ENCODE measurements at regions not wholly inside any gene's neighbourhood (a gene's known extent, or its start where the extent isn't known, plus 50 kb on each side); places are given as distances from the start of the nearest gene placed in this dataset.

- Mint-ChIP-seq H3K9me3 (peaks cover 7% of the 10 kb centered on the region), H3K36me3 (ENCODE audit: insufficient read depth) (no peaks in the 10 kb centered on the region), H3K27me3 (ENCODE audit: low read depth) (peaks cover 11% of the 10 kb centered on the region), H3K4me3 (no peak overlapping the region), H3K4me1 (ENCODE audit: low read depth) (no peaks in the 10 kb centered on the region)
- ATAC-seq (no peak), DNase-seq (no peak)
Measured at GRCh38 chr2:176769021-176769420, 443.6 kb upstream of the HNRNPA3 start.

GRCh38 chr2:176769499-176770370 lies 442.9 kb upstream of the HNRNPA3 start:
- Mint-ChIP-seq H3K36me3 (ENCODE audit: insufficient read depth) (no peaks in the 10 kb centered on the region), H3K4me1 (ENCODE audit: low read depth) (no peaks in the 10 kb centered on the region), H3K4me3 (no peak overlapping the region), H3K9me3 (peaks cover 7% of the 10 kb centered on the region), H3K27me3 (ENCODE audit: low read depth) (peaks cover 11% of the 10 kb centered on the region)
- DNase-seq = no peak
- no peak for ATAC-seq

- Mint-ChIP-seq H3K27me3 (ENCODE audit: low read depth) (peaks cover 4% of the 10 kb centered on the region), H3K9me3 (peaks cover 7% of the 10 kb centered on the region)
Measured at GRCh38 chr2:176772816-176773215, 439.8 kb upstream of the HNRNPA3 start.

GRCh38 chr2:176774766-176775451 lies 437.7 kb upstream of the HNRNPA3 start:
- no peak overlapping the region for H3K4me3 Mint-ChIP-seq
- peaks cover 11% of the 10 kb centered on the region for H3K9me3 Mint-ChIP-seq
- DNase-seq (no peak), ATAC-seq (no peak)
- H3K36me3 Mint-ChIP-seq (ENCODE audit: insufficient read depth) = no peaks in the 10 kb centered on the region
- peaks cover 3% of the 10 kb centered on the region for H3K27me3 Mint-ChIP-seq (ENCODE audit: low read depth)
- H3K4me1 Mint-ChIP-seq (ENCODE audit: low read depth) = no peaks in the 10 kb centered on the region

More at GRCh38 chr2:176772816-176773215, 439.8 kb upstream of the HNRNPA3 start:
- H3K4me3 Mint-ChIP-seq = no peak overlapping the region
- H3K4me1 Mint-ChIP-seq (ENCODE audit: low read depth) = no peaks in the 10 kb centered on the region
- no peak for ATAC-seq
- no peaks in the 10 kb centered on the region for H3K36me3 Mint-ChIP-seq (ENCODE audit: insufficient read depth)
- DNase-seq = no peak

- ATAC-seq (no peak), DNase-seq (no peak)
- no peak overlapping the region for H3K4me3 Mint-ChIP-seq
- H3K4me1 Mint-ChIP-seq (ENCODE audit: low read depth) = peaks cover 6% of the 10 kb centered on the region
- peaks cover 21% of the 10 kb centered on the region for H3K9me3 Mint-ChIP-seq
- peaks cover 1% of the 10 kb centered on the region for H3K27me3 Mint-ChIP-seq (ENCODE audit: low read depth)
- H3K36me3 Mint-ChIP-seq (ENCODE audit: insufficient read depth) = peaks cover 3% of the 10 kb centered on the region
Measured at GRCh38 chr2:176777262-176777661, 435.3 kb upstream of the HNRNPA3 start.

- H3K4me3 Mint-ChIP-seq = no peak overlapping the region
- H3K4me1 Mint-ChIP-seq (ENCODE audit: low read depth) = peaks cover 6% of the 10 kb centered on the region
- peaks cover 20% of the 10 kb centered on the region for H3K9me3 Mint-ChIP-seq
- H3K36me3 Mint-ChIP-seq (ENCODE audit: insufficient read depth) = peaks cover 3% of the 10 kb centered on the region
- DNase-seq = no peak
- no peak for ATAC-seq
- H3K27me3 Mint-ChIP-seq (ENCODE audit: low read depth) = peaks cover 1% of the 10 kb centered on the region
Measured at GRCh38 chr2:176779917-176780316, 432.7 kb upstream of the HNRNPA3 start.

- Mint-ChIP-seq H3K27me3 (ENCODE audit: low read depth) (peaks cover 1% of the 10 kb centered on the region), H3K4me3 (no peak overlapping the region), H3K4me1 (ENCODE audit: low read depth) (peaks cover 6% of the 10 kb centered on the region), H3K36me3 (ENCODE audit: insufficient read depth) (peaks cover 3% of the 10 kb centered on the region), H3K9me3 (peaks cover 20% of the 10 kb centered on the region)
- DNase-seq = no peak
- no peak for ATAC-seq
Measured at GRCh38 chr2:176780348-176780747, 432.2 kb upstream of the HNRNPA3 start.

- ATAC-seq = no peak
- Mint-ChIP-seq H3K27me3 (ENCODE audit: low read depth) (peaks cover 1% of the 10 kb centered on the region), H3K4me1 (ENCODE audit: low read depth) (peaks cover 6% of the 10 kb centered on the region), H3K36me3 (ENCODE audit: insufficient read depth) (peaks cover 3% of the 10 kb centered on the region), H3K4me3 (no peak overlapping the region), H3K9me3 (peaks cover 20% of the 10 kb centered on the region)
- no peak for DNase-seq
Measured at GRCh38 chr2:176781570-176782217, 430.9 kb upstream of the HNRNPA3 start.

GRCh38 chr2:176784633-176785200 lies 427.9 kb upstream of the HNRNPA3 start:
- ATAC-seq (no peak), DNase-seq (no peak)
- Mint-ChIP-seq H3K36me3 (ENCODE audit: insufficient read depth) (peaks cover 3% of the 10 kb centered on the region), H3K4me3 (no peak overlapping the region), H3K9me3 (peaks cover 15% of the 10 kb centered on the region), H3K4me1 (ENCODE audit: low read depth) (peaks cover 6% of the 10 kb centered on the region), H3K27me3 (ENCODE audit: low read depth) (no peaks in the 10 kb centered on the region)

GRCh38 chr2:176789751-176790150 lies 422.8 kb upstream of the HNRNPA3 start:
- Mint-ChIP-seq H3K27me3 (ENCODE audit: low read depth) (peaks cover 11% of the 10 kb centered on the region), H3K36me3 (ENCODE audit: insufficient read depth) (no peaks in the 10 kb centered on the region), H3K4me1 (ENCODE audit: low read depth) (no peaks in the 10 kb centered on the region), H3K9me3 (no peaks in the 10 kb centered on the region), H3K4me3 (no peak overlapping the region)
- no peak for DNase-seq
- ATAC-seq = no peak

- DNase-seq = no peak
- peaks cover 12% of the 10 kb centered on the region for H3K27me3 Mint-ChIP-seq (ENCODE audit: low read depth)
Measured at GRCh38 chr2:176790468-176790867, 422.1 kb upstream of the HNRNPA3 start.

GRCh38 chr2:176793792-176794191 lies 418.8 kb upstream of the HNRNPA3 start:
- Mint-ChIP-seq H3K4me1 (ENCODE audit: low read depth) (no peaks in the 10 kb centered on the region), H3K27me3 (ENCODE audit: low read depth) (peaks cover 19% of the 10 kb centered on the region), H3K36me3 (ENCODE audit: insufficient read depth) (no peaks in the 10 kb centered on the region), H3K9me3 (no peaks in the 10 kb centered on the region), H3K4me3 (no peak overlapping the region)
- ATAC-seq (no peak), DNase-seq (no peak)

More at GRCh38 chr2:176790468-176790867, 422.1 kb upstream of the HNRNPA3 start:
- H3K4me1 Mint-ChIP-seq (ENCODE audit: low read depth) = no peaks in the 10 kb centered on the region
- H3K36me3 Mint-ChIP-seq (ENCODE audit: insufficient read depth) = no peaks in the 10 kb centered on the region
- H3K4me3 Mint-ChIP-seq = no peak overlapping the region
- no peak for ATAC-seq
- no peaks in the 10 kb centered on the region for H3K9me3 Mint-ChIP-seq

- no peak overlapping the region for H3K4me3 Mint-ChIP-seq
- no peaks in the 10 kb centered on the region for H3K4me1 Mint-ChIP-seq (ENCODE audit: low read depth)
- no peaks in the 10 kb centered on the region for H3K9me3 Mint-ChIP-seq
- no peak for DNase-seq
- no peaks in the 10 kb centered on the region for H3K36me3 Mint-ChIP-seq (ENCODE audit: insufficient read depth)
- peaks cover 19% of the 10 kb centered on the region for H3K27me3 Mint-ChIP-seq (ENCODE audit: low read depth)
- no peak for ATAC-seq
Measured at GRCh38 chr2:176794392-176794791, 418.2 kb upstream of the HNRNPA3 start.

- Mint-ChIP-seq H3K9me3 (no peaks in the 10 kb centered on the region), H3K36me3 (ENCODE audit: insufficient read depth) (no peaks in the 10 kb centered on the region), H3K4me1 (ENCODE audit: low read depth) (no peaks in the 10 kb centered on the region), H3K4me3 (no peak overlapping the region), H3K27me3 (ENCODE audit: low read depth) (peaks cover 19% of the 10 kb centered on the region)
- ATAC-seq (no peak), DNase-seq (no peak)
Measured at GRCh38 chr2:176795823-176796222, 416.8 kb upstream of the HNRNPA3 start.
